OCI-LY1 (cell line): ENCODE measurements at regions not wholly inside any gene's neighbourhood (a gene's known extent, or its start where the extent isn't known, plus 50 kb on each side); places are given as distances from the start of the nearest gene placed in this dataset.

Source experiments
- CTCF ChIP-seq: fragments of 200-600 bp; sonication (generic), shearing (Covaris generic); IDR thresholded peaks from 2 replicates; pipeline ENCODE4 v1.5.1; 2017; ENCODE audit warnings: mild to moderate bottlenecking, antibody characterized with exemption, low read length, moderate library complexity, mixed read lengths
- EZH2 ChIP-seq: fragments of 200-600 bp; sonication (generic), shearing (Covaris generic); IDR thresholded peaks from 2 replicates; pipeline ENCODE4 v1.8.0; 2017; ENCODE audit warnings: borderline replicate concordance, mixed run types, mild to moderate bottlenecking, antibody characterized with exemption, low read length, moderate library complexity, mixed read lengths

- TF ChIP-seq CTCF (no peak), EZH2 (no peak)
Observed at GRCh38 chr14:28678887-28679286, 87.7 kb upstream of the FOXG1 start.
